ENCODE measurements at regions not wholly inside any gene's neighbourhood (a gene's known extent, or its start where the extent isn't known, plus 50 kb on each side); places are given as distances from the start of the nearest gene placed in this dataset.

- TF ChIP-seq CTCF (conservative IDR thresholded peaks at IDR 0.05; ENCODE audit: control insufficient read depth, insufficient read depth, low read depth, low read length): no peak
- peak; percentile 34 for DNase-seq (ENCODE audit: low read depth)
- H3K4me3 ChIP-seq (ENCODE audit: control insufficient read depth, low read depth, low read length): no peak overlapping the region
These were observed 461.5 kb downstream of the IRS1 start for GRCh38 chr2:226337941-226338600.

DNA sequence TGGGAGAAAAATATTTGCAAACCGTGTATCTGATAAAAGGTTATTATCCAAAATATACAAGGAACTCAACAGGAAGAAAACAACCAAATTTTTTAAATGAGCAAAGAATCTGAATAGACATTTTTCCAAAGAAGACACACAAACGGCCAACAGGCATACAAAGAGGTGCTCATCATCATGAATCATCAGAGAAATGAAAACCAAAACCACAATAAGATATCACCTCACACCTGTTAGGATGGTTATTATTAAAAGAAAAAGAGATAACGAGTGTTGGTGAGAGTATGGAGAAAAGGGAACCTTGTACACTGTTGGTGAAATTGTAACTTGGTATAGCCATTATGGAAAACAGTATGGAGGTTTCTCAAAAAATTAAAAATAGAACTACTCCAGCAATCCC is 463.3 kb downstream of the IRS1 start:
- no peak for DNase-seq (ENCODE audit: low read depth)
- H3K4me3 ChIP-seq (ENCODE audit: control insufficient read depth, low read depth, low read length): no peak overlapping the region
- no peak for TF ChIP-seq CTCF (conservative IDR thresholded peaks at IDR 0.05; ENCODE audit: control insufficient read depth, insufficient read depth, low read depth, low read length)

DNA sequence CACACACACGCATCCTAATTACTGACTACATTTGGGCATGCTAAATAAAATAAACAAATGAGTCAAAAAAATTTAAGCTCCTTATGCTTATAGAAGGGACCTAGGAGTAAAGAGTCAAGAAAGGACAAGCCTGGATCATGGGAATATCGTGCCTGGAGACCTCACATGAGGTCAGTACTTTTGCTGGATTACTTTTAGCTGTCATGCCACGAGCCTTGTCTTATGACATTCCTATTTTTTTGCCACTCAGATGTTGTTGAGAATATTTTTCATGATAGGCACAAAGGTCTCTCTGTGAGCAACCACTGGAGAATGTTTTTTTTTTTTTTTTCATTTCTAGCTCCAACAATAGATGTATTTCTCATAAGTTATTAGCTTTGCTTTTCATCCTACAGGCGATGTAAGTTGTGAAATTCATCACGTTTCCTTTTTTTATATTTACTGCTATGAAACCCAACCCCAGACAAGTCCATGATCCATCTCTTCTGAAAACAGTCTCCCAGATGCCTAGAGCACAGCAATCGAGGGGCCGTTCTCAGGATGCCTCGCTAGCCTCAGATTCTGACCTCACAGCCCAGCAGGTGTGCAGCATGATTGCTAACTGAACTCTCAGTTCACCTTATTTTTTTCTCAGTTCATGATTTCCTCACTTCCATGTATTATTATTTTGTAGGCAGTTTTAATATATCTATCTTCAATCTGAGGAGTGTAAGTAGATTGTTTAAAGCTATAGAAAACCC is 464.5 kb downstream of the IRS1 start:
- no peak for TF ChIP-seq CTCF (conservative IDR thresholded peaks at IDR 0.05; ENCODE audit: control insufficient read depth, insufficient read depth, low read depth, low read length)
- peak; percentile 10 for DNase-seq (ENCODE audit: low read depth)

DNA sequence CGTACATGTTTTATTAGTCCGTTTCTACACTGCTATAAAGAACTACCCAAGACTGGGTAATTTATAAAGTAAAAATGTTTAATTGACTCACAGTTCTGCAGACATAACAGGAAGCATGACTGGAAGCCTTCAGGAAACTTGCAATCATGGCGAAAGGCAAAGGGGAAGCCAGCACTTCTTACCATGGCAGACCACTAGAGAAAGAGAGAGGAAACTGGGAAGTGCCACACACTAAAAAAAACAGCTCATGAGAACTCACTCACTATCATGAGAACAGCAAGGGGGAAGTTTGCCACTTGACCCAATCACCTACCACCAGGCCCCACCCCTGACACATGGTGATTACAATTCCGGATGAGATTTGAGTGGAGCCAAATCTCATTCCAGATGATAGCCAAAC is 466.2 kb downstream of the IRS1 start:
- no peak for DNase-seq (ENCODE audit: low read depth)
- no peak for TF ChIP-seq CTCF (conservative IDR thresholded peaks at IDR 0.05; ENCODE audit: control insufficient read depth, insufficient read depth, low read depth, low read length)
- H3K4me3 ChIP-seq (ENCODE audit: control insufficient read depth, low read depth, low read length): no peak overlapping the region

More for the DNA sequence above, 464.5 kb downstream of the IRS1 start:
- no peak overlapping the region for H3K4me3 ChIP-seq (ENCODE audit: control insufficient read depth, low read depth, low read length)

DNA sequence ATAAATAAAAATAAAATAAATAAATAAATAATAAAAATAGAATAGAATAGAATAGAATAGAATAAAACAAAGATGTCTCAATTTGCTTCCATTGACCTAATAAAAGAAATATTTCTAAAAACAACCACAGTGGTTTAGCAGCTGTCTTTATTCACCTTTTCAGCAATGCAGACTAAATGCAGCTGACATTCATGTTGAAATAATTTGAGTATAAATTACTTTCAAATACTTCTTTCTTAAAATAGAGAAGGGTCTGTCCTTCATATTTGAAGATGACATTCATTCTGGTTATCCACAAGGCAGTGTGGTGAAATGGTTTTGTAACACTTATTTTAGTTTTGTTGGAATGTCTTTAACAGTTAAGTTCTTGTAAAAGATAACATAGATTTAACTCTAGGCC is 469.4 kb downstream of the IRS1 start:
- TF ChIP-seq CTCF (conservative IDR thresholded peaks at IDR 0.05; ENCODE audit: control insufficient read depth, insufficient read depth, low read depth, low read length): no peak
- H3K4me3 ChIP-seq (ENCODE audit: control insufficient read depth, low read depth, low read length): no peak overlapping the region
- DNase-seq (ENCODE audit: low read depth): no peak

- no peak for TF ChIP-seq CTCF (conservative IDR thresholded peaks at IDR 0.05; ENCODE audit: control insufficient read depth, insufficient read depth, low read depth, low read length)
- no peak for DNase-seq (ENCODE audit: low read depth)
These were observed 470.4 kb downstream of the IRS1 start for GRCh38 chr2:226329180-226329579.

More at GRCh38 chr2:226329180-226329579, 470.4 kb downstream of the IRS1 start:
- no peak overlapping the region for H3K4me3 ChIP-seq (ENCODE audit: control insufficient read depth, low read depth, low read length)
